Calu3 (cell line): ENCODE measurements at regions not wholly inside any gene's neighbourhood (a gene's known extent, or its start where the extent isn't known, plus 50 kb on each side); places are given as distances from the start of the nearest gene placed in this dataset.

Source experiments
- BruUV-seq: library from RNA; stranded (reverse); fragments of 400-500 nt; replicated peaks from 2 replicates; lab custom pipeline; 2021; lab: Mats Ljungman, UMichigan
- CTCF ChIA-PET: fragments of 300-600 bp; sonication (Branson Sonifier 250); formaldehyde crosslinking; loops from one replicate; lab custom pipeline; 2022; ENCODE audit warnings: antibody characterized with exemption; lab: Charles Lee
- DNase-seq: peaks from one replicate; pipeline ENCODE4 v3.0.0; 2022
- H3K27ac Mint-ChIP-seq: one replicate; pipeline ENCODE4 v1.8.0; 2022; ENCODE audit warnings: mixed read lengths; ENCODE audit not compliant: unreplicated experiment
- H3K27me3 Mint-ChIP-seq: one replicate; pipeline ENCODE4 v1.8.0; 2022; ENCODE audit warnings: mixed read lengths; ENCODE audit not compliant: unreplicated experiment
- H3K36me3 Mint-ChIP-seq: one replicate; pipeline ENCODE4 v1.8.0; 2022; ENCODE audit warnings: mild to moderate bottlenecking, moderate library complexity, mixed read lengths; ENCODE audit not compliant: insufficient read depth, unreplicated experiment
- H3K4me1 Mint-ChIP-seq: one replicate; pipeline ENCODE4 v1.8.0; 2022; ENCODE audit warnings: mild to moderate bottlenecking, low read depth, mixed read lengths; ENCODE audit not compliant: unreplicated experiment
- H3K4me3 Mint-ChIP-seq: one replicate; pipeline ENCODE4 v1.8.0; 2022; ENCODE audit warnings: mild to moderate bottlenecking, low read depth, moderate library complexity, mixed read lengths; ENCODE audit not compliant: unreplicated experiment
- H3K9me3 Mint-ChIP-seq: one replicate; pipeline ENCODE4 v1.8.0; 2022; ENCODE audit warnings: low read depth, mixed read lengths; ENCODE audit not compliant: unreplicated experiment
- CTCF ChIP-seq: fragments of 200-600 bp; IDR thresholded peaks from one replicate; pipeline ENCODE4 v1.8.0; 2022; ENCODE audit warnings: antibody characterized with exemption; ENCODE audit not compliant: unreplicated experiment
- intact Hi-C: fragments of 100-400 bp; cut with micrococcal nuclease; formaldehyde crosslinking; loops from one replicate; pipeline ENCODE4 v1.10.0; 2022; ENCODE audit not compliant: unreplicated experiment

GRCh38 chr2:122451697-122452096, 696.2 kb downstream of the TSN start:
- no peaks in the 10 kb centered on the region for H3K4me1 Mint-ChIP-seq
- H3K9me3 Mint-ChIP-seq: peaks cover 6% of the 10 kb centered on the region
- intact Hi-C loops: loop anchor here (1.0 kb wide), 2 partner anchors 260 to 476 kb away; no protein-coding TSS in a partner anchor
- BruUV-seq: no TSS peak
- no peaks in the 10 kb centered on the region for H3K27me3 Mint-ChIP-seq
- no peak overlapping the region for H3K4me3 Mint-ChIP-seq
- H3K27ac Mint-ChIP-seq: no peak overlapping the region
- DNase-seq: no peak
- CTCF ChIA-PET: interaction anchor here (2.4 kb wide), 1 partner anchor 261 kb away, joined by 11 read pairs; no protein-coding TSS in a partner anchor
- TF ChIP-seq CTCF: no peak
- no peaks in the 10 kb centered on the region for H3K36me3 Mint-ChIP-seq

GRCh38 chr2:122469147-122469546, 713.7 kb downstream of the TSN start:
- TF ChIP-seq CTCF: no peak
- no peak overlapping the region for H3K27ac Mint-ChIP-seq
- DNase-seq: no peak
- H3K4me3 Mint-ChIP-seq: no peak overlapping the region
- CTCF ChIA-PET: no interaction called here
- no peaks in the 10 kb centered on the region for H3K36me3 Mint-ChIP-seq
- peaks cover 9% of the 10 kb centered on the region for H3K27me3 Mint-ChIP-seq
- BruUV-seq: no TSS peak
- intact Hi-C loops: no loop called here
- H3K9me3 Mint-ChIP-seq: no peaks in the 10 kb centered on the region
- H3K4me1 Mint-ChIP-seq: no peaks in the 10 kb centered on the region

DNA sequence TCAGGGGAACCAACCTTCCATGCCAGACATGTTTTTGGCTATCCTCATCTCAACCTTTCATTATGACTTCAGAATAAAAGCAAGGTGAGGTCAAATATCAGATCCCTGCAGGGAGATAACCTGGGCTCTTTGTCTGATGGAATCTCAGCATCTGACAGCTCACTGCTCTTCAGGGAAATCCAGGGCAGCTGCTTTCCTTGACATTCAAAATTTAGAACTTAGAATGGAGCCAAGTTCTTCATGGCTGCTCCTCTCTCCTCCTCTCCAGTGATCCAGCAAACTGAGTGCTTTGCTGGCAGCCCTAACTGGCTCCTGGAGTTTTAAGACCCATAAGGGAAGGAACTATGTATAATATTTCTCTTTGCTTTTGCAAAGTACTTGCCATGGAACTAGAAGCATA, 716.3 kb downstream of the TSN start:
- CTCF ChIA-PET: no interaction called here
- H3K4me3 Mint-ChIP-seq: no peak overlapping the region
- H3K27me3 Mint-ChIP-seq: peaks cover 9% of the 10 kb centered on the region
- no peaks in the 10 kb centered on the region for H3K4me1 Mint-ChIP-seq
- no peak overlapping the region for H3K27ac Mint-ChIP-seq
- DNase-seq: no peak
- H3K36me3 Mint-ChIP-seq: no peaks in the 10 kb centered on the region
- no peak for TF ChIP-seq CTCF
- no peaks in the 10 kb centered on the region for H3K9me3 Mint-ChIP-seq
- intact Hi-C loops: no loop called here
- no TSS peak for BruUV-seq

- intact Hi-C loops: no loop called here
- H3K27me3 Mint-ChIP-seq: peaks cover 22% of the 10 kb centered on the region
- H3K36me3 Mint-ChIP-seq: no peaks in the 10 kb centered on the region
- no peak overlapping the region for H3K4me3 Mint-ChIP-seq
- H3K4me1 Mint-ChIP-seq: no peaks in the 10 kb centered on the region
- no peak for DNase-seq
- no peak for TF ChIP-seq CTCF
- no TSS peak for BruUV-seq
- H3K27ac Mint-ChIP-seq: no peak overlapping the region
- CTCF ChIA-PET: no interaction called here
- H3K9me3 Mint-ChIP-seq: peaks cover 3% of the 10 kb centered on the region
Observed at GRCh38 chr2:122478117-122478516, 722.7 kb downstream of the TSN start.
